ENCODE measurements at regions not wholly inside any gene's neighbourhood (a gene's known extent, or its start where the extent isn't known, plus 50 kb on each side); places are given as distances from the start of the nearest gene placed in this dataset.

- TF ChIP-seq EZH2phosphoT487 (IDR thresholded peaks at IDR 0.05; ENCODE audit: borderline replicate concordance, low read length) (no peak), CTCF (conservative IDR thresholded peaks at IDR 0.05; ENCODE audit: low read depth, low read length) (no peak)
These were observed 211.8 kb downstream of the INSC start for GRCh38 chr11:15326520-15326919.
